ENCODE measurements at regions not wholly inside any gene's neighbourhood (a gene's known extent, or its start where the extent isn't known, plus 50 kb on each side); places are given as distances from the start of the nearest gene placed in this dataset.

GRCh38 chr7:25307624-25308023 is 79.3 kb upstream of the NPVF start:
- Histone ChIP-seq H3K9ac (ENCODE audit: low read length) (no peak overlapping the region), H3K9me2 (ENCODE audit: insufficient read depth) (no peaks in the 10 kb centered on the region), H3K36me3 (ENCODE audit: control insufficient read depth in 1 of 2, insufficient read depth in 2 of 2, low read length in 2 of 2) (no peaks in the 10 kb centered on the region), H2AFZ (ENCODE audit: low read depth, low read length, poor library complexity, severe bottlenecking) (no peak overlapping the region), H3K4me3 (replicated peaks in 1 of 2; ENCODE audit: low read depth in 1 of 2, low read length in 2 of 2) (no peak overlapping the region), H3K27ac (ENCODE audit: low read depth, low read length) (no peak overlapping the region), H3K79me2 (ENCODE audit: insufficient read depth, low read length) (no peaks in the 10 kb centered on the region), H3K4me1 (ENCODE audit: control insufficient read depth in 1 of 2, insufficient read depth in 2 of 2, low read length in 2 of 2) (no peaks in the 10 kb centered on the region), H3K27me3 (ENCODE audit: insufficient read depth, low read length) (peaks cover 46% of the 10 kb centered on the region), H3K9me3 (ENCODE audit: control insufficient read depth in 1 of 2, insufficient read depth in 1 of 2, low read depth in 1 of 2, low read length in 2 of 2) (no peaks in the 10 kb centered on the region), H4K20me1 (ENCODE audit: insufficient read depth) (no peaks in the 10 kb centered on the region), H3K4me2 (ENCODE audit: low read length) (no peak overlapping the region)
- ATAC-seq (no peak), DNase-seq (ENCODE audit: low read depth, low spot score) (no peak)
- intact Hi-C loops (cut with micrococcal nuclease), result no loop called here
- ChIA-PET RAD21 (ENCODE audit: low non-redundant PET in 1 of 2, low total read pairs in 2 of 2, uncharacterized antibody in 2 of 2, unreplicated experiment in 2 of 2) (no interaction called here), CTCF (no interaction called here), POLR2A (no interaction called here)
- BruUV-seq (replicated peaks), result no TSS peak
- TF ChIP-seq EGR1 (IDR thresholded peaks at IDR 0.05; ENCODE audit: low read depth), result no peak

- H4K20me1 ChIP-seq (ENCODE audit: insufficient read depth), result no peaks in the 10 kb centered on the region
- no peak overlapping the region for H3K27ac ChIP-seq (ENCODE audit: low read depth, low read length)
- ATAC-seq (no peak), DNase-seq (ENCODE audit: low read depth, low spot score) (no peak)
- H3K4me3 ChIP-seq (replicated peaks in 1 of 2; ENCODE audit: low read depth in 1 of 2, low read length in 2 of 2), result no peak overlapping the region
- H3K27me3 ChIP-seq (ENCODE audit: insufficient read depth, low read length), result peaks cover 40% of the 10 kb centered on the region
- intact Hi-C loops (cut with micrococcal nuclease), result no loop called here
- BruUV-seq (replicated peaks), result no TSS peak
- ChIA-PET CTCF (no interaction called here), POLR2A (no interaction called here), RAD21 (ENCODE audit: low non-redundant PET in 1 of 2, low total read pairs in 2 of 2, uncharacterized antibody in 2 of 2, unreplicated experiment in 2 of 2) (no interaction called here)
- H3K4me2 ChIP-seq (ENCODE audit: low read length), result no peak overlapping the region
- H3K9me2 ChIP-seq (ENCODE audit: insufficient read depth), result no peaks in the 10 kb centered on the region
- H3K79me2 ChIP-seq (ENCODE audit: insufficient read depth, low read length), result no peaks in the 10 kb centered on the region
- no peaks in the 10 kb centered on the region for H3K4me1 ChIP-seq (ENCODE audit: control insufficient read depth in 1 of 2, insufficient read depth in 2 of 2, low read length in 2 of 2)
- no peaks in the 10 kb centered on the region for H3K9me3 ChIP-seq (ENCODE audit: control insufficient read depth in 1 of 2, insufficient read depth in 1 of 2, low read depth in 1 of 2, low read length in 2 of 2)
- H3K9ac ChIP-seq (ENCODE audit: low read length), result no peak overlapping the region
- H2AFZ ChIP-seq (ENCODE audit: low read depth, low read length, poor library complexity, severe bottlenecking), result no peak overlapping the region
- H3K36me3 ChIP-seq (ENCODE audit: control insufficient read depth in 1 of 2, insufficient read depth in 2 of 2, low read length in 2 of 2), result no peaks in the 10 kb centered on the region
- TF ChIP-seq SIN3A (IDR thresholded peaks at IDR 0.05; ENCODE audit: low read depth), result no peak
- no peak for TF ChIP-seq YY1 (IDR thresholded peaks at IDR 0.05; ENCODE audit: extremely low read depth, insufficient replicate concordance, low read depth, low read length)
- TF ChIP-seq MAX (IDR thresholded peaks at IDR 0.05), result no peak
- TF ChIP-seq POLR2AphosphoS5 (IDR thresholded peaks at IDR 0.05; ENCODE audit: low read depth, low read length), result no peak
- TF ChIP-seq SP1 (IDR thresholded peaks at IDR 0.05; ENCODE audit: low read depth), result no peak
- TF ChIP-seq TCF7L2 (IDR thresholded peaks at IDR 0.05; ENCODE audit: borderline replicate concordance, extremely low read depth, insufficient read depth, insufficient read length), result no peak
- no peak for TF ChIP-seq ELF1 (IDR thresholded peaks at IDR 0.05; ENCODE audit: borderline replicate concordance, low read depth)
- no peak for TF ChIP-seq EGR1 (IDR thresholded peaks at IDR 0.05; ENCODE audit: low read depth)
- no peak for TF ChIP-seq CEBPB (IDR thresholded peaks at IDR 0.05; ENCODE audit: low read depth)
- TF ChIP-seq ZBTB33 (IDR thresholded peaks at IDR 0.05; ENCODE audit: extremely low read depth, insufficient replicate concordance, low read length), result no peak
- TF ChIP-seq CTCF (IDR thresholded peaks at IDR 0.05 in 2 of 3, conservative IDR thresholded peaks at IDR 0.05 in 1 of 3; ENCODE audit: borderline replicate concordance in 1 of 3, insufficient read depth in 1 of 3, low read depth in 2 of 3, low read length in 2 of 3), result no peak
- no peak for TF ChIP-seq SRF (IDR thresholded peaks at IDR 0.05; ENCODE audit: low read depth)
- no peak for TF ChIP-seq REST (IDR thresholded peaks at IDR 0.05; ENCODE audit: low read depth)
Observed at GRCh38 chr7:25308246-25308645, 80.0 kb upstream of the NPVF start.

All from HCT116 (cell line).